GM21447 (cell line): ENCODE measurements at regions not wholly inside any gene's neighbourhood (a gene's known extent, or its start where the extent isn't known, plus 50 kb on each side); places are given as distances from the start of the nearest gene placed in this dataset.

Source experiments
- ATAC-seq: cut with Tn5 transposase; IDR thresholded peaks from one replicate; pipeline ENCODE4 v1.9.1; 2021; ENCODE audit not compliant: unreplicated experiment

- ATAC-seq = no peak
Observed at GRCh38 chr16:86710602-86710950, 132.2 kb downstream of the FOXL1 start.

- ATAC-seq = no peak
Observed at GRCh38 chr16:86712158-86713009, 134.0 kb downstream of the FOXL1 start.

DNA sequence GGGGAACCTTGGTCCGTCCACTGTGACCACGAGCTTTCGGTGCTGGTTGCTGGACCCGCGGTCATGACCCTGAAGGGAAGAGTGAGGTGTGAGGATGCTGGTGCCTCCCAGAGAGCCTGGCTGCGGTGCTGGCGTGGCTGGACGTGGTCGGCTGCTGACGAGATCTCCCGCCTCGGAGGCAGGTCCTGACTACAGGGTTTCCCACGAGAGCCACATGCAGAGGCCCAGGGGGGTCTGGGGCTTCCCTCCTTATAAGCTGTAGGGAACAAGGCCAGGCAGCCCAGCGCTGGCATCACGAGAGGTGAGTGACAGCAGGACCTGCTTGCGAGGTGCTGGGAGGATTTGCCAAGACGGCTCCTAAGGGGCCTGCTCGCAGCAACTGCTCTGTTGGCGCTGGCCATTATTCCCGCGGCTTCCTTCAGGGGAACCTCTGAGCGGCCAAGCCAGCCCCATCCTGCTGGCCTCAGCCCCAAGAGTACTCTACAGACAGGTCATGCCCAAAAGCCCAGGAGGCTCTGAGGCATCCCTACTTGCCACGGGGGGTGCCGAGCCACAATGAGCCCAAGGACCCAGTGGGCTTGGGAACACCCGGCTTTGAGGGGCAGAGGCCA lies 134.8 kb downstream of the FOXL1 start:
- ATAC-seq = no peak

- no peak for ATAC-seq
Observed at GRCh38 chr16:86714166-86714565, 135.8 kb downstream of the FOXL1 start.

- ATAC-seq = no peak
Observed at GRCh38 chr16:86716649-86717048, 138.3 kb downstream of the FOXL1 start.

GRCh38 chr16:86718118-86718517 lies 139.8 kb downstream of the FOXL1 start:
- ATAC-seq = no peak

DNA sequence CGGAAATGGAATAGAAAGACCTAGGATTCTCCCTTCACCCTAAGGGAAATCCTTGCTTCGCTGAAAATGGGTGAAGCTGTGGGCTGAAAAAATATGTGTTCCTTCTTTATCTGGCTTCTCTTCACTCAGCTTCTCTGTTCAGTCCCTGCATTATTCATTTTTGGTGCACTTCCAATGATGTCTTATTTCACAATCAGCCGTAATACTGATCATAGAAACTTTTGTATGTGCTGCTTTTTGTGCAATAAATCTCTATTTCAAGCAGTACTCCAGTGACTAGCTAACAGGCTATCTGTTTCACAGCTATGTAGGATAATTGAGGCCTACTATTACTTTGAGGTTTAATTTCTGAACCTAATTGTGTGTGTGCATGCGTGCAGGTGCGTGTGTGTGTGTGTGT lies 144.6 kb downstream of the FOXL1 start:
- no peak for ATAC-seq

GRCh38 chr16:86723689-86724088 lies 145.3 kb downstream of the FOXL1 start:
- no peak for ATAC-seq

GRCh38 chr16:86725401-86725800 lies 147.1 kb downstream of the FOXL1 start:
- no peak for ATAC-seq

DNA sequence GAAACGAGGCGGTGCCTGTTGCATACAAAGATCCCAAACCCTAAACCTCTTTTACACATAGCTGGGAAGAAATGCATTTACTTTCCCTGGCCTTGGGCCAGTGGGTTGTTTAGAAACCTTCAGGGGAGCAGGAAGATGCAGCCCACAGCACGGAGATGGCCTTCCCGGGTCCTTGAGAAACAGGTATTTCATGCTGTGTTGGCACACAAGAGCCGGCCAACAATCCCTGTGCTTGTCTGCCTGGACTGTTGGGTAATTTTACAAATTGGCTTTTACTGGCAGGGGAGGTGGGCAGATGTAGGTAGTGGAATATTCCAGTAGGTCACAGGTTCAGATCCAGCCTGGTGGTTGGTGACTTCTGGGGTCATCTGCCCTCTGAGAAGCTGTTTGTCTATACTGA lies 148.0 kb downstream of the FOXL1 start:
- ATAC-seq = no peak

- ATAC-seq = no peak
Observed at GRCh38 chr16:86727131-86727530, 148.8 kb downstream of the FOXL1 start.

DNA sequence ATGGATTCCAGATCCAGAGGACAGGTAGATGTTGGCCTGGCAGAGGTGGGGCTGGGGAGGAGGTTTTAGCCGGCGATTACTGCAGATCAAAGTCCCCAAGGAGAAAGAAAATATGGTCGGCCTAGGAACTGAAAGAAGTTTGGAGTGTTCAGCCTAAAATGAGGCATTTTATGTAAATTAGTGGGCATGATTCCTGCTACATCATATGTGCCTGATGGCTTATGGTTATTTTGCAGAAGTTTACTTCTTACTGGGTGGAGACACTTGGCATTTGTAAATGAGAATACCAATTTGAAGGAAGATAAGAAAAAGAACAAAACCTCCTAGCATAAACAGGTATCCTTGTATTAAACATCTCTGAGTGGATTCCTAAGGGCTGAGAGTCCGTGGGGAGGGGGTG lies 149.3 kb downstream of the FOXL1 start:
- no peak for ATAC-seq

DNA sequence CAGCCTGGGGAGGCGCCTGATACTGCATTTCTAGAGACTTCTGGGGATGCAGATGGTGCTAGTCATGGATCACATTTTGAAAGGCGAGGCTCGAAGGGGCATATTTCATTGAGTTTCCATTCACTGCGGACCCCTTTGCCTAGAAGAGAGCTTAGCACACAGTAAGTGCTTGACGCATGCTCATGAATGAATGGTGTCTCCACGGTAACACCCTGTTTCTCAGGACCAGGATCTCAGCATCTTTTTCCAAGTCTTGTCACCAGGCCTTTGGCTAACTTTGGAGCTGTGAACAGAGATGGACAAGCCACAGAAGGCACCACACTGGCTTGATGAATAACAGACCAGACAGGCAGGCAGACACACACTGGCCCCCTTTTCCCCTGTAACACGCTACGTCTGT lies 151.3 kb downstream of the FOXL1 start:
- ATAC-seq = no peak

DNA sequence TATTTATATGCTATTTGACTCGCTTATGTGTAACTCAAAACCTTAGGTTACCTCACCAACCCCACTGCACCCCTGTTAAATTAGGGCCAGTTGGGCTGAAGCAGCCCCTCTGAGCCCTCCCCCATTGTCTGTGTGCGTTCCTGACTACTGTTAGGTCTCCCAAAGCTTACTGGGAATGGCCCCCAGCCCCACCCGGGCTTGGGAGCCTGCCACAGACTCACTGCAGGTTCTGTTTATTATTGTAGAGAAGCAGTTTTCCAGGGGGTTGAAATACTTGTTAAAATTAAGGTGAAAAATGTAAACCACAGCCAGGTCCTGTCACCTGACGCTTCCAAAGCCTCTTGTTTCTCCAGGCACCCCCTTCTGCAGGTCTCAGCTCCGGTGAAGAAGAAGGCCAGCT lies 151.7 kb downstream of the FOXL1 start:
- no peak for ATAC-seq

DNA sequence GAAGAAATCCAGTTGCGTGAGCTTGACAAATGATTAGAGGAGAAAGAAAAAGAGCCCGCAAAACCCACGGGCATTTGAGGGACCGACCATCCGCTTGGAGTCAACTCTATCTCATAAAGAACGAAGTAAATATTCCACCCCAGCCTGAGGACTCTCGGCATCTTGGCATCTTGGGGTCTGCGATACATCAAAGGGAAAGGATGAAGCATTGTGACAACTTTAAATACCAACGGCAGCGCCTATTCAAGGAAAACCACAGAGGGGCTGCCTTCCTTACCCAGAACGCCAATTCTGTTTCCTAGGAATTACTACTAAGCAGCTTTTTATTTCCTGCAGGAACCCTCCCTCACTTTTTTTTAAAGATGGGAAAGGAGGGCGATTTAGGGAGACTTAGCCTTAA lies 152.2 kb downstream of the FOXL1 start:
- ATAC-seq = no peak

DNA sequence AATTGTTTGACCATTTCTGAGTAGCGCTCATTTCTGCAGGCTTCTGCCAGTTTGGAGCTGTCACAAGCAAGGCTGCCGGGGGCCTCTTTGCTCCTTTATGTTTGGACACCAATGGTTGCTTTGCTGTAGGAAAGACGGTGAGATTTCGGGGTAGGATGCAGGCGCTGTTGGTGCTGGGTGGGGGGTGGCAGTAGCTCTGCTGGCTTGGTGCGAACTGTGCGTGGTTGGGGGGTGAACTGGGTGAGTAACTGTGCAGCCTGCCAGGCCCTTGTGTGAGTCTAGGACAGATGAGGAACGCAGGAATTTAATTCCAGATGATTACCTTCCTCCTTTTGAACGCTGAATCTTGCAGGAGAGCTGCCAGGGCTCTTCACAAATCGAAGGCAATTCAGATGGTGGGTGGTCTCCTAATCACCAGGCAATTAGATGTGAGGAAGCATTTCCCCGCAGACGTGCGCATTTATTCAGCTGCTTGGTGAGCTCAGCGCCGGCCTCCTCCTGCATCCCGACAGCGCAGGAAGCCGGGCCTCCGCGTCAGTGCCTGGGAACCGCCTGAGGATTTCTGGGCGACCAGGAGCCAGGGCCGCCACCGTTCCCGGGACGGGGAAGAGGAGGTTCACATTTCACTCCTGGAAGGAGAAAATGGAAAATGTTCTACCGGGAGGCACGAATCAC lies 154.4 kb downstream of the FOXL1 start:
- ATAC-seq = no peak

DNA sequence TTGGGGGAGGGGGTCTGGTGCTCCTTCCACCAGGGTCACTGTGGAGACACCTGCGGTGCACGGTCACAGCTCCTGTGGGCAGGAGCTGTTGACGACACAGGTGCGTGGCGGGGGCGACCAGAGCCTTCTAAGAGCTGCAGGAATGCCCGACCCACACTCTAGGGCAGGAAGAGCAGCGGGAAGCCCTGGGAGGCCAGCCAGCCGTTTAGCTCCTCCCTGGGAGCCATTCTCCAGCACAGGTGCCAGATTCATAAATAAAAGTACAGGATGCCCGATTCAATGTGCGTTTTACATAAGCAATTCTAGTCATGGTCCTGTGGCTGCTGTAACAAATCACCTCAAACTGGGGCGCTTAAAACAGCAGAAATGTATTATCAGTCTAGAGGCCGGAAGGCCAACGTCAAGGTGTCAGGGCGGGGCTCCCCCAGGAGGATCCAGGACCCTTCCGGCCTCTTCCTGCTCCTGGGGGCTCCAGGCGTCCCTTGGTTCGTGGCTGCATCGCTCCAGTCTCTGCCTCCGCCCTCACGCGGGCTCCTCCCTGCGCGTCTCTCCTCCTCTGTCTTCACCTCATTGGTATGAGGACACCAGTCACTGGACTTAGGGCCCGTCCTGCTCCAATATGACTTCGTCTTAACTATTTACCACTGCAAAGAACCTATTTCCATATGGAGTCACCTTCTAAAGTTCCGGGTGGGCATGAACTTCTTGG lies 155.4 kb downstream of the FOXL1 start:
- no peak for ATAC-seq

- ATAC-seq = no peak
Observed at GRCh38 chr16:86734543-86735460, 156.5 kb downstream of the FOXL1 start.

DNA sequence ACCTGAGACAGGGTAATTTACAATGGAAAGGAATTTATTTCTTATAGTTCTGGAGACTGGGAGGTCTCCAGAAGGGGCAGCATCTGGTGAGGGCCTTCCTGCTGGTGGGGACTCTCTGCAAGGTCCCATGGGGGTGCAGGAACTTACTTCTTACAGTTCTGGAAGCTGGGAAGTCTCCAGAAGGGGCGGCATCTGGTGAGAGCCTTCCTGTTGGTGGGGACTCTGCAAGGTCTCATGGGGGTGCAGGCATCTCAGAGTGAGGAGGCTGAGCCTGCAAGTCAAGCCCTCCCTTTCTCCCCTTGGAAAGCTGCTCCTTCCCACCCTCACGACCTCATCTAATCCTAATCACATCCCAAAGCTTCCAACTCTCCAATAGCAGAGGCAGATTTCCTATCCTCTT lies 157.4 kb downstream of the FOXL1 start:
- no peak for ATAC-seq

GRCh38 chr16:86736502-86736901 lies 158.2 kb downstream of the FOXL1 start:
- ATAC-seq = no peak

DNA sequence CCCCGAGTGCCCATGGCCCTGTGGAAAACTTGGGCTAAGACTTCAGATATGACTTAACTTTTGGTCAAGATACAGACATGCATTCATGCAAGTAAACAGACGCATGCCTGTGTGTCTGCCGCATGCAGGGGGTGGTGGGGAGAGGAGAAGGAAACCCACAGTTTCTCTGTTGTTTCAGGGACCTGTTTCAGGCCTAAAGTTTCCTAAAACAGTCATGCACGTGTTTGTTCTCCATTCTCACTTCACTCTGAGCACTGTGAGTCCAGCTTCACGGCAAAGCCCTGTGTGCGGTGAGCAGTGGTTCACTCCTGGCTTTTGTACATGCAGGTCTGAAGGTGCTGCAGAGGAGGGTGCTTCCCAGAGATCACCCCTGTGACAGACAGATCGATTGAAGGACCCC lies 158.7 kb downstream of the FOXL1 start:
- ATAC-seq = no peak
